ENCODE measurements at regions not wholly inside any gene's neighbourhood (a gene's known extent, or its start where the extent isn't known, plus 50 kb on each side); places are given as distances from the start of the nearest gene placed in this dataset.

- TF ChIP-seq CTCF (IDR thresholded peaks at IDR 0.05) (no peak), POLR2A (IDR thresholded peaks at IDR 0.05) (no peak)
These were observed 67.5 kb upstream of the APCDD1 start for GRCh38 chr18:10386956-10387355.
